ENCODE measurements at regions not wholly inside any gene's neighbourhood (a gene's known extent, or its start where the extent isn't known, plus 50 kb on each side); places are given as distances from the start of the nearest gene placed in this dataset.
A peak's percentile ranks its signal among the peaks of the same experiment; 100 is the strongest.

DNA sequence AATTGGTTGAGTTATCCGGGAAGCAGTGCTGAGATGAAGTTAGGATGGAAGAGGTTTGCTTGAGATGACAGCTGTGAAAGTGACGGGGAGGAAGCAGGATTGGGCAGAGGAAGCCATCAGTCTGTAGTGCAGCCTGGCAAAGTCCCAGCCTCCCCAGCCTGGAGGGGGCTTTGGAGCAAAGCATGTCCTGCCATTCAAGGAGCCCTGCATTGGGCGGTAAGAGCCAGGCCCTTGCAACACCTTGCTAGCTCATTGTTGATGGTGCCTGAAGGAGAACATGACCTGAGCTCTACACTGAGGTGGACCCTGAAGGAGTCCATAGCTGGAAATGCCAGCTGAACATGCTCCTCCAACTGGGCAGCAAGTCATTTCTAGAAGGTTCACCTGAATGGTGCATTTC is 228.9 kb downstream of the ACKR3 start:
- no peak for TF ChIP-seq CTCF (IDR thresholded peaks at IDR 0.05; ENCODE audit: control extremely low read depth, extremely low read depth)
- Histone ChIP-seq H3K36me3 (ENCODE audit: control insufficient read depth in 4 of 4, insufficient read depth in 4 of 4, low read length in 4 of 4) (no peaks in the 10 kb centered on the region), H3K9me3 (ENCODE audit: control insufficient read depth in 4 of 4, insufficient read depth in 3 of 4, low read length in 3 of 4) (peaks cover 0 to 3% (median 0%) of the 10 kb centered on the region in 4 donors), H3K27me3 (ENCODE audit: control insufficient read depth in 3 of 3, insufficient read depth in 3 of 3, low read length in 2 of 3) (no peaks in the 10 kb centered on the region), H3K4me1 (ENCODE audit: control insufficient read depth in 5 of 5, insufficient read depth in 5 of 5, low read length in 5 of 5) (peaks cover 0 to 14% (median 0%) of the 10 kb centered on the region in 5 donors), H3K9ac (ENCODE audit: insufficient read depth in 1 of 2, low read length in 2 of 2) (no peak overlapping the region), H3K27ac (ENCODE audit: low read depth in 1 of 2, low read length in 1 of 2) (no peak overlapping the region), H3K4me3 (no peak overlapping the region)
- no peak for ATAC-seq (ENCODE audit: insufficient read depth, low FRiP score)
- 95 to 98% methylated on average over 3 of the region's 3 CpGs for WGBS, 2 donors
- DNase-seq: no peak

DNA sequence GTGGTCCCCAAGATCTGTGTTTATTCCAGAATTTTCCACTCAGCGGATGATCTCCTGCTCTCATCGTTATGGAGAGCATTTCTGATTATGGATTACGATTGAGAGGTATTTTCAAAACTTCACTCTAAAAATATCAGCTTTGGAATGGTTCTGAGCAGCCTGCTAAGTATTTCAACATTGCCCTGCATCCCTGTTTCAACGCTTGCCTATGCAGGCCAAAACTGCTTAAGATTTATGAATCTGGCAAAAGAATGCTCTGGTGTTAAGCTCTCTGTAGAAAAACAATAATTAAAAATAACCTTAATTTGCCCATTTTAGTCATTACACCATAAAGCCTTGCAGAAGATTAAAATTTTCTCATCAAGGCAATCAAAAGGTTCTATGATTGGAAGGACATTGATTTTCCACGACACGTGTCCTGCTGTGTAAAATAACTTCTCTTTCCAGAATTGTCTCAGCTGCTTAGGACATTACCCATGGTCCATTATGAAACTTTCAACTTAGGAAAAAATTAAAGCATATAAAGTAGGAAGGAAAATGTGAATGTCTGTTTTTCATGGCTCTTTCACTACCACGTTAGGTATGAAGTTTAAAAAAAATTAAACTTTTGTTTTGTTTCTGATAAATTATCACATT is 229.9 kb downstream of the ACKR3 start:
- peaks cover 0 to 3% (median 0%) of the 10 kb centered on the region in 4 donors for H3K9me3 ChIP-seq (ENCODE audit: control insufficient read depth in 4 of 4, insufficient read depth in 3 of 4, low read length in 3 of 4)
- 83 to 92% methylated on average over 7 of the region's 7 CpGs for WGBS, 2 donors
- no peak overlapping the region for H3K9ac ChIP-seq (ENCODE audit: insufficient read depth in 1 of 2, low read length in 2 of 2)
- ATAC-seq (ENCODE audit: insufficient read depth, low FRiP score) (no peak), DNase-seq (peak in 1 of 3 donors; percentile 57)
- H3K27ac ChIP-seq (ENCODE audit: low read depth in 1 of 2, low read length in 1 of 2): no peak overlapping the region
- no peak for TF ChIP-seq CTCF (IDR thresholded peaks at IDR 0.05; ENCODE audit: control extremely low read depth, extremely low read depth)
- no peak overlapping the region for H3K4me3 ChIP-seq
- H3K36me3 ChIP-seq (ENCODE audit: control insufficient read depth in 4 of 4, insufficient read depth in 4 of 4, low read length in 4 of 4): no peaks in the 10 kb centered on the region
- no peaks in the 10 kb centered on the region for H3K27me3 ChIP-seq (ENCODE audit: control insufficient read depth in 3 of 3, insufficient read depth in 3 of 3, low read length in 2 of 3)
- H3K4me1 ChIP-seq (ENCODE audit: control insufficient read depth in 5 of 5, insufficient read depth in 5 of 5, low read length in 5 of 5): peaks cover 0 to 8% (median 0%) of the 10 kb centered on the region in 5 donors

DNA sequence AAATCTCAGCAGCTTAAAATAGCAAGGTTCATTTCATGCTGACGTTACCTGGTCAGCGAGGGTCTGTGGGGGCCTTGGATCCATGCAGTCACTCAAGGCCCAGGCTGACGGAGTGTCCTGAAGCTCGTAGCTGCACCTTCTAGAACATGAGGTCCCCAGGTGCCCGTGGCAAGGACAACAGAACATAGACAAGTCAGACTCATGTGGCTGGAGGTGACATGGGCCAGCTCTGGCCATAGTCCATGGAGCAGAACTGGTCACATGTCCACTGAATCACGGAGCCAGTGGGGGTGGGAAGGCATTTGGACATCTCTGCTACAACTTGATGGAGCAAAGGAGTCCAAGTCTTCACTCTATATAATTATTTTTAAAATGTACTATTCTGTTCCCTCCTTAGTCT is 233.2 kb downstream of the ACKR3 start:
- Histone ChIP-seq H3K36me3 (ENCODE audit: control insufficient read depth in 4 of 4, insufficient read depth in 4 of 4, low read length in 4 of 4) (no peaks in the 10 kb centered on the region), H3K9ac (ENCODE audit: insufficient read depth in 1 of 2, low read length in 2 of 2) (no peak overlapping the region), H3K9me3 (ENCODE audit: control insufficient read depth in 4 of 4, insufficient read depth in 3 of 4, low read length in 3 of 4) (peaks cover 0 to 5% (median 0%) of the 10 kb centered on the region in 4 donors), H3K27ac (ENCODE audit: low read depth in 1 of 2, low read length in 1 of 2) (no peak overlapping the region), H3K4me3 (no peak overlapping the region), H3K27me3 (ENCODE audit: control insufficient read depth in 3 of 3, insufficient read depth in 3 of 3, low read length in 2 of 3) (no peaks in the 10 kb centered on the region), H3K4me1 (ENCODE audit: control insufficient read depth in 5 of 5, insufficient read depth in 5 of 5, low read length in 5 of 5) (peaks cover 0 to 7% (median 0%) of the 10 kb centered on the region in 5 donors)
- ATAC-seq (ENCODE audit: insufficient read depth, low FRiP score) (no peak), DNase-seq (no peak)
- no peak for TF ChIP-seq CTCF (IDR thresholded peaks at IDR 0.05; ENCODE audit: control extremely low read depth, extremely low read depth)
- 89 to 93% methylated on average over 6 of the region's 6 CpGs for WGBS, 2 donors

DNA sequence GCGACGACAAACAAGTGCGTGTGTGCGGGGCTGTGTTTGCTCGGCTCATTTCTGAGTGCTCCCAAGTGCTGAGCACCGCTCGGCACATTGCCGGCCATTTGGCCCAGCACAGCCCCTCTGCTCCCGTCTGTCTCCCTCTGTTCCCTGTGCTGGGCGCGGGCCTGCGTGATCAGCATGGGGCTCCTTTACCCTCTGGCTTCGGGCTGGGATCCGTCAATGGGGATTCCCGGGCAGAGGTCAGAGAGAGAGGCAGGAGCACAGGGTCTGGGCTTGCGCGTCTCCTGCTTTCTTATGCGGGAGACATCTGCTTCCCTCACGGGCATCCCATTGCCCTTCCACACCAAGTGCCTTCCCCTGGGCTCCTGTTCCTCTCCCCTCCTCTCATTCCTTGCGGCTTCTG is 234.0 kb downstream of the ACKR3 start:
- Histone ChIP-seq H3K4me3 (no peak overlapping the region), H3K27me3 (ENCODE audit: control insufficient read depth in 3 of 3, insufficient read depth in 3 of 3, low read length in 2 of 3) (no peaks in the 10 kb centered on the region), H3K27ac (ENCODE audit: low read depth in 1 of 2, low read length in 1 of 2) (no peak overlapping the region), H3K9me3 (ENCODE audit: control insufficient read depth in 4 of 4, insufficient read depth in 3 of 4, low read length in 3 of 4) (peaks cover 0 to 12% (median 0%) of the 10 kb centered on the region in 4 donors), H3K9ac (ENCODE audit: insufficient read depth in 1 of 2, low read length in 2 of 2) (no peak overlapping the region), H3K36me3 (ENCODE audit: control insufficient read depth in 4 of 4, insufficient read depth in 4 of 4, low read length in 4 of 4) (no peaks in the 10 kb centered on the region), H3K4me1 (ENCODE audit: control insufficient read depth in 5 of 5, insufficient read depth in 5 of 5, low read length in 5 of 5) (peaks cover 0 to 7% (median 0%) of the 10 kb centered on the region in 5 donors)
- ATAC-seq (ENCODE audit: insufficient read depth, low FRiP score): no peak
- TF ChIP-seq CTCF (IDR thresholded peaks at IDR 0.05; ENCODE audit: control extremely low read depth, extremely low read depth): no peak
- no peak for DNase-seq
- 78% methylated on average over 20 of the region's 20 CpGs for WGBS, 2 donors
